Urothelium cell line (cell line): ENCODE measurements at regions not wholly inside any gene's neighbourhood (a gene's known extent, or its start where the extent isn't known, plus 50 kb on each side); places are given as distances from the start of the nearest gene placed in this dataset.
A peak's percentile ranks its signal among the peaks of the same experiment; 100 is the strongest.

Experiments
- DNase-seq: peaks from one replicate; pipeline ENCODE4 v3.0.0; 2011; ENCODE audit warnings: low spot score, mixed read lengths
- FAIRE-seq: peaks from 2 replicates; lab custom pipeline; 2011; peaks lifted over from hg19 to GRCh38; lab: Jason Lieb, UNC

DNA sequence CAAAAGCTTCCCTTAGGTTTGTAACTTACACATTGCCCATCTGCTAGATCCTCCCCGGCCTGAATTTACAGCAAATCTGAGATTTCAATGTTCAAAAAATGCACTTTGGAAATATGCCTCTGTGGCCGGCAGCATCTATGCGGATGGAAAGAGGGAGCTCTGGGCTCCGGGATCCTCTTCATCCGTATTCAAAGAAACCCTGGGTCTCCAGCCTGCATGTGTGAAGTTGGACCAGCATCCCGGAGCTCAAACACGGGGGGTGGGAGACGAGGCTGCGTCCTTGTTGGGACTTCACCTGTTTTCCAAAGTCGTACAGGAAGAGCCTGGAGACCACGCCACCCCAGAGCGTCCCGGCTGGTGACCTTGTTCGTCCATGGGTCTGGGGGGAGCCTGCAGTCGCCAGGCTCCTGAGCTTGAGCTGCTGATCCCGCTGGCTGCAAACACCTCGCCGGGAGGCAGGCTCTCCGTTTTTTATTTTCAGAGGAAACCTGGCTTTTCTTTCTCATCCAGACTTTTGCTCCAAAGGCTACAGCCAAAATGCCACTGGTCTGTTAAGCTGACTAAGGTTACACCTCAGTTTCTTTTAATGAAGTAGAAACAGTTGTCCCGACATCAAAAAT lies 77.4 kb downstream of the PTGR3 start:
- DNase-seq = no peak
- no peak for FAIRE-seq

DNA sequence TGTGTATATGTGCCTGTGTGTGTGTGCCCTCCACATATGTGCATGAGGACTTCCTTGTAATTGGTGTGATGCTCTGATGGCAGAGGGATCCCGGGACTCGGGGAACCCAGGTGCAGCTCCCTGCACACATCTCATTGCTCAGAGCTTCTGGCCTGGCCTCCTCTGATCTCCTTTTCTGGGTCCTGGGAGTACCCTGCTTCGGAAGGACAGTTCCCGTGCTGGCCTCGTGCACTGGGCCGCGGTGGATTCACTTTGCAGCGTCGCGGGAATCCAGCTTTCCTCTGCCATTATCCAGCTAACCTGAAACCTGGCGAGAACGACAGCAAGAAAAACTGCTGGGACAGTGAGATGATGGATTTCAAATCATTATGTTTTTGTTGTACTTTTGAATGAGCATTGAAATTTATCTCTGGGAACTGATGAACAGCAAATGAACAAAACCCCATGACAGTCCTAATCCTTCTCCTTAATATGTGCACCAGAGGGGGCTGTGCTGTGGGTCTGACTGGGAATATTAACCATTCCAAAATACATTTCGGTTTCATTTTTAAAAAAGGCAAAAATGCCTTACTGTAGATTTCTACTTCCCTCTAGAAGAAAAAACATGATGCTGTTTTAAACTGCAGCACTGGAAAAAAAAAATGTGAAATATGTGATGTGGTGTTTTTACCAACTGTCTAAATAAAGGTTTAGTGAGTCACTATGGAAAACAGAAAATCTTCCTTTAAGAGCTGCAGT lies 78.2 kb downstream of the PTGR3 start:
- FAIRE-seq (no peak), DNase-seq (no peak)

DNA sequence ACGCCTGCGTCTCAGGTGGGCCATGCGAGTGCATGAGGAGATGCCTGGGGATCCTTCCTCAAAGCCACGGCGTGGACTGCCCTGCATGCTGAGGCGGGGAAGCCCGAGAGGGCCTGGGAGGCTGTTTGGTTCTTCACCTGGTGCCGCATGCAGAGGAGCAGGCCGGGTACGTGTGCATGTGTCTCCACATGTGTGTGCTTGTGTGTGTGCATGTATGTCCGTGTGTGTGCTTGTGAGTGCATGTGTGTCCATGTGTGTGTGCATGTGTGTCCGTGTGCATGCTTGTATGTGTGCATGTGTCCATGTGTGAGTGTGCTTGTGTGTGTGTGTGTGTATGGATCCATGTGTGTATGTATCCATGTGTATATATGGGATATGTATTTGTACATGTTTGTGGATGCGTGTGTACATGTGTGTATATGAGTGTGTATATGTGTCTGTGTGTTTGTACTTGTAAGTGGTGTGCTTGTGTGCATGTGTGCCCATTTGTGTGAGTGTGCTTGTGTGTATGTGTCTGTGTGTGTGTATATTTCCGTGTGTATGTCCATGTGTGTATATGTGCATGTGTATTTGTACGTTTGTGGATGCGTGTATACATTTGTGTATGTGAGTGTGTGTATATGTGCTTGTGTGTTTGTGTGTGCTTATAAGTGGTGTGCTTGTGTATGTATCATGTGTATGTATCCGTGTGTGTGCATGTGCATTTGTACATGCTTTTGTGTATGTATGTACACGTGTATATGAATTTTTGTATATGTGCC lies 79.0 kb downstream of the PTGR3 start:
- FAIRE-seq = peak; percentile 91
- DNase-seq = no peak

DNA sequence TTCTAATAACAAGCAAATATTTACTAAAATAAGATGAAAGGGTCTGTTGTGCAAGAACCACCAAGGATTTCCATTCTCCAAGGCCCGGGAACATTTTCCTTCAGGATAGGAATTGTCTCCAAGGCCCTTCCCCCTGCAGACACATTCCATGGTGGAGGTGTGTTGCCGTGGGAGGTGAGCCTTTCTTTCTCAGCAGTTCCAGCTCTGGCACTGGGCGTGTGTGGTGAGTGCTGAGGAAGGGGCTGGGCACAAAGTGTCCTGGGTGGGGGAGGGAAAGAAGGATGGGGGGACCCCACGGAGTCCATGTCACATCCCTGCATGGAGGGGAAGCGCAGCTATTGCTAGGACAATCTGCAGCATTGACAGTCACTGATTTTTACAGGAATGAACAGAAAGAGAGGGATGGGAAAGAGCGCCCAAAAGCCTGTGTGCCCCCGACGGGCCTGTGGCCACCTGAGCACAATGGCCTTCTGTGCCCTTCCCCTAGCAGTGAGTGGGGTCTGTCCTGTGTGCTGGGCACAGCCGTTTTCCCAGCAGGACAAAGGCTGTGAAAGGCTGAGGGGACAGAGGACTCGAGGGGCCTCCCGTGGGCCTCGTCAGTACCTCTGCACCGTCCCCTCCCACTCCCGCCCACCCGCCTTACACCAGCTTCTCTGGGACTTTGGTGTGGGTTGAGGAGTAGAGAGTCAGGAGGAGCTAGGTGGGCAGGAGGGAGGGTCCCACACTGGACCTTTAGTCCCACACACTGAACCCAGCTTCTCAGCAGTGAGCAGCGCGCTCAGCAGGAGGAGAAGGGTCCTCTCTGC lies 79.8 kb downstream of the PTGR3 start:
- DNase-seq = no peak
- FAIRE-seq = no peak

DNA sequence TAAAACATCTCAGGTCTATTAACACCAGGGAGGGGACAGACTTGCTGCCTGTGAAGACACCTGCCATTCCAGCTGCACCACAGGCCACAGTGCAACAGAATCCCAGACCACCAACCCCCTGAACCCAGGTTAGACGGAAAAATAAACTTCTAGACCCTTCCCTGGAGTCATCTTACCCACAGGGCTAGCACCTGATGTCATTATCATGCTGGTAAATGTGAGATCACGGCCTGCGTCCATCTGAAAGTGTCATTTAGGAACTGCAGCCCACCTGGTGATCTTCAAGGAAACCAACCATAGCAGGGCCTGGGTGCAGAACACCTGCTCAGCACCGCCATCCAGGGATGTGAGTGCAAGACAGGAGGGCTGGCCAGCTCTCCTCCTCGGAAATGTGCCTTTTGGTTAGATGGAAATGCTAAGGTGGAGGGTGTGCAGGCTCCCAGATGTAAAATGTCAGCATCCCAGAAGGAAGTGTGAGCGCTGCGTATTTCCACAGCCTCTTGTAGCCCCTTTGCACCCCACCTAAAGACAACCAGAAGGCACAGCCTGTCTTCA lies 80.8 kb downstream of the PTGR3 start:
- DNase-seq (no peak), FAIRE-seq (no peak)

DNA sequence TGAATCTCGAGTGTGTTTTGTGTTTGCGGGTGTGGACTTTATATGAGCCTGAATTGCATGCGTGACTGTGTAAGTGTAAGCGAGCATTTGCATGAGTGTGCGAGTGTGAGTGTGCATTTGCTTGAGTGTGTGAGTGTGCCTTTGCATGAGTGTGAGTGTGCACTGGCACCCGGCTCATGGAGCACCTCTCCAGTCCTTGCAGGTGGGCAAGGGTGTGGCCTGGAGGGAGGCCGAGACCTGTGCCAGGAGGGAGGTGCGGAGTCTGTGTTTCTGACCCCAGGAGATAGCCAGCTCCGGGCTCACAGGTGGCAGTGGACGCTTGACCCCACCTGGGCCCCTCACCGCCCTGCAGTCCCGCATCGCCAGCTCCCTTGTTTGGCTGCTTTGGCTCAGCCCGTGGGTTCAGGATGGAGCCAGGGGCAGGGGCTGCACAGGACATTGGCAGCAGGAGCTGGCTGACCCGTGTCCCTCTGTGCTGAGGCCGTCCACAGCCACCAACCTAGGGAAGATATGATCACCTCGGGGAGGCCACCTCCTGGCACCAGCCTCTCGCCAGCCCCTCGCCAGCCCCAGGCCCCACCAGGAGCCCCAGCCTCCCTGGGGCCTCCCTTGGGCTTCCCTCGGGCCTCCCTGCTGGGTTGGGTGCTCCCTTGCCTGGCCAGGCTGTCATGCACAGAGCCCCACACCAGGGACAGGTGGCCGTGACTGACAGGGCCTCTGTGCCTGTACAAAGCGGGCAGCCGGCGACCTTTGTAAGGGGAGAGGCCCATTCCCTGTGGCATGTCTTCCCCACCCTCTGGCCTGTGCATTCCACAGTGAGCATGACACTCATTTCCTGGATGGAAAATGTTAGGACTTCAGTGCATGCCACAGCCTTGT lies 81.6 kb downstream of the PTGR3 start:
- no peak for FAIRE-seq
- DNase-seq = no peak

DNA sequence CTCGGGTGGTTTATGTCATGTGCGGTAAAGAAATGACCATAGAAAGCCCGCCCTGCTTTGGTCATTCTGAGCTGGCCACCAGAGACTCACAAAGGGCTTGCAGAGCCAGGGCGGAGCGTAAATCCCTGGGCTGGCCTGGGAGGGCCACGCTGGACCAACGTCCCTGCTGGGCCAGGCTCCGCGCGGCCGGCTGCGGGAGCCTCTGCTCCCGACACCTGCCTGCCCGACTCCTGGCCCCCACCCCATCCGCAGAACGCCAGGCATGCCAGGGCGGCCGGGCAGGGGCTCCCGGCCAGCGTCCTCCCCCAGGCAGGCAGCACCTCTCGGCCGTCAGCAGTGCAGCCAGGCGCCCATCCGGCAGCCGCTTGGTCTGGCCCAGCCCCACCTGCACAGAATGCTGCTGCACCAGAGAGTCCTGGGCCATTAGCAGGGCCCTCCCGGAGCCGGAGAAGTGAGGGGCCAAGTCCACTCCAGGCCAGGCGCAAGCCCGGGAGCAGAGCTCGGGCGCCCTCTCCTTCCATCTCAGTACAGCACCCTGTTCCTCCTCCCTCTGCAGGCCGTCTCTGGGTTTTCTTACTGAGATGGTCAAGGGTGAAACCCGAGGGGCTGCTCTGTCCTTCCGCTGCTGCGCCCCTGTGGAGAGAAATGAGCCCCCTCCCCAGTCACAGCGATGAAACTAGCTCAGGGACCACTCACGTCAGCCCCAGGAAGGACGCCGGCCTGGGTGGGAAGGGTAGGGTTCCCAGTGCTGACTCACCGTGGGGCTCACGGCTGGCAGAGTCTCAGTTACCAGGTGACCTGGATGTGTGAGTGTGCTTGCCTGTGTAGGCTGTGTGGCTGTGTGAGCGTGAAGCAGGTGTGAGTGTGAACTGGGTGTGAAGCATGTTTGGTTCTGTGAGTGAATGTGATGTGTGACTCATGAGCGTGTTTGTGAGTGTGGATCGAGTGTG lies 83.3 kb downstream of the PTGR3 start:
- FAIRE-seq = no peak

DNA sequence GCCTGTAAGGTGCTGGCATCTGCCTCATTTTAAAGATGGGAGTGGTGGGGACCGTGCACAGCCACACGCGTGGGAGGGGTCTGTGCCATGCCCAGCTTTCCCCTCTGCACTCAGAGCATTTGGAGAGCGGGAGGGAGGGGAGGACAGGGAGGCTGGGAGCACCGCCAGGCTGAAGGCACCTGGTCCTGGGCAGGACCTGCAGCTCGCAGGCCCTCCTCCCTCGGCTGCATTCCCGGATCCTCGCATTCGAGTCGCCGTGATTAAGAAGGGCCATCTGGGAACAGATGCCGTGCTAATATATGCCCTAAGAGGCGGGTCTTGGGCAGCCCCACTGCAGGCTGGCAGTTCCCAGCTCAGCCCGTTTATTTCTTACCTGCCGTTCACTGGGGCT lies 84.0 kb downstream of the PTGR3 start:
- FAIRE-seq (no peak), DNase-seq (no peak)

More for the DNA sequence above, 83.3 kb downstream of the PTGR3 start:
- DNase-seq = no peak

DNA sequence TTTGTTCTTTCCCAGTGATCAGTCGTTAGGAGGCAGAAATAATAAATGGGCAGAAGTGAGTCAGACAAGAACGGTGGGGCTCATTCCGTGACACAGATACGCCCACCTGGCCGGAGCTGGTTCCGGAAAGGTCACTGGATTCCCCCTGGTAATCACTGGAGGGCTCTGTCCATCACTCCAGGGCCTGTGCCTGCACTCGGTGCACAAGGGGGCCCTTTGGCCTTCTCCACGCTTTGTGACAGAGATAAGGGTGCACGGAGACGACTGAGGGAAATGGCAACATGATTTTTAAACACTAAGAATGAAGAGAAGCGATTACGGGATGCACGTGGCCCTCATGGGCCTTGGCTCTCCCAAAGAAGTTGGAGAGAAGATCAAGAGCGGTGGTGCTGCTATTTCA lies 84.4 kb downstream of the PTGR3 start:
- FAIRE-seq (no peak), DNase-seq (no peak)

DNA sequence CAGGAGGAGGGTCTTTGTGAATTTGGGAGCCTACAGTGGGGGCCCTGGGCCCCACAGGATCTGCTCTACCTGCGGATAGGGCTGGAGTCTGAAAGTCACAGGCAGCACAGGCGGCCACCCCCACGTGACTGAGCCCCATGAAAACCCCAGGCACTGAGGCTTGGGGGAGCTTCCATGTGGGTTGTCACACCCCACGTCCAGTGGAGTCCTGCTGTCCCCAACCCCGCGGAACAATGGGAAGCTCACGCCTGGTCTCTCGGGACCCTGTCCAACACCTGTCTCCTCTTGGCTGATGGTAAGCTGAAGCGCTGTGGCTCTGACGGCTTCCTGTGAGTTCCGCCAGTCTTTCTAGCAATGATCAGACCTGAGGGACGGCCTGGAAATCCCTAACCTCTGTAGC lies 85.8 kb downstream of the PTGR3 start:
- FAIRE-seq (no peak), DNase-seq (no peak)

DNA sequence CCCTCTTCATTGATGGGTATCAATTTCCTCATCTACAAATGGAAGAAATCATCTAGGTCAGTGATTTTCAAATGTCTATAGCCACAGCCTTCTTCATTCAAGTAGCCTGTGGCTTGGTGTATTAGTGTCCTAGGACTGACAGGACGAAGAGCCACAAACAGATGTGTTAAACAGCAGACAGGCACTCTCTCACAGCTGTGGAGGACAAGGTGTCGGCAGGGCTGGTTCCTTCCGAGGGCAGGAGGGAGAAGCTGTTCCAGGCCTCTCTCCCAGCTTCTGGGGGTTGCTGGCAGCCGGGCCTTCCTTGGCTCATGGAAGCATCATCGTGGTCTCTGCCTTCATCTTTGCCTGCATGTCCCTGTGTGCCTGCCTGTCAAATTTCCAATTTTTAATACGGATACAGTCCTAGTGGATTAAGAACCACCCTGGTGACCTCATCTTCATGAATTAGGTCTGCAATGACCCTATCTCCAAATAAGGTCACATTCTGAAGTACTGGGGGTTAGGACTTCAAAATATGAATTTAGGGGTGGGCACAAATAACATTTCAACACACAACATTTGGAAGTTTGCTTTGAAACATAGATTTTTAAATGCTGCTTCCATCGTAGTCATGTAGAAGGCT lies 86.5 kb downstream of the PTGR3 start:
- DNase-seq = no peak
- FAIRE-seq = no peak

DNA sequence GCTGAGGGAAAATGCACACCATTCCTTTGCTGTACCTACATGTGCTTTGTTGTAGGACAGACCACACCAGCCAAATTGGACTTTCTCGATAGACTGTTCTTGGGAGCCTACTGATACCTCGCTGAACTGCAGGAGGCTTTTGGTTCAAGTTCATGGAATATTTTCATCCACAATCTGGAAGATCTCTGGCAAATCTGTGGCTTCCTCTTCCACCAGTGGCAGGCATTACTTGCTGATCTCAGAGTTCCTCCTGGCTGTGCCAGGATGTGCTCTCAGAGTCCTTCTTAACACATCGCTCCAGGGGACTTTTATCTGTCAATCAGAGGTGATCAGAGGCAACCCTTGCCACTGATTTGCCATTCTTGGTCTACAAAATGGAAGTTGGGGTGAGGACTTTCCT lies 87.7 kb downstream of the PTGR3 start:
- FAIRE-seq = no peak

DNA sequence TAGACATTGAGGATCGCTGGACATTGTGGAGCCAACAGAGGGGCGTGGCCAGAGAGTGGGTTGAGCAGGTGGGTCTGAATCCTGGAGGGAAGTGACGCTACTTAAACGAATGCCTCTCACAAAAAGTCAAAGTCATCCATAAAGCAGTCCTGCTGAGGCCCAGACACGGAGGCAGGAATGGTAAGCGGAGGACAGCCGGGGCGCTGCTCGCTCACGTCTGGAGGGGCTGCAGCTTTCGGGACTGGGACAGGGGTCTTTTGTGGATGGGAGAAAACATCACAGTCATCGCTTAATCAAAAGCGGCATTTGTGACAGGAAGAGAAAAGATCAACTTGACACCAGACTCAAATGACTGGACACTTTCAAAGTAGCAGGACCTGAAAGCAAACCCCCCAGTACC lies 88.4 kb downstream of the PTGR3 start:
- DNase-seq = no peak
- FAIRE-seq = no peak

More for the DNA sequence above, 87.7 kb downstream of the PTGR3 start:
- no peak for DNase-seq

DNA sequence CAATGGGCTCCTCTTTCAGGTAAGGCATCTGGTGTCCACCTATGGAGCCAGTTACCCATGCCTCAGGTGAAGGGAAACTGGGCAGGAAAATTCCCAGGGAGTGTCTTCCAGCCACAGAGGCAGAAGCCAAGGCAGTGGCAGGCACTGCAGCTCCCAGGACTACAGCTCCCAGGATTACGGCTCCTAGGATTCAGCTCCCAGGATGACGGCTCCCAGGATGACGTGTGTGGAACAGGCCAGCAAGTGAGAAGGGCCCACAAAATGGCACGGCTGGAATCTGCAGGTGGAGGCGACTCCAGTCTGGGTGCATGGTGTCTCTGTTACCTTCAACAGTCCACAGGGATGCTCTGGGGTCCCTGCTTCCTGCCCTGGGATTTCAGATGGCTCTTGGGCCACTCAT lies 92.1 kb downstream of the PTGR3 start:
- no peak for FAIRE-seq
- DNase-seq = no peak

DNA sequence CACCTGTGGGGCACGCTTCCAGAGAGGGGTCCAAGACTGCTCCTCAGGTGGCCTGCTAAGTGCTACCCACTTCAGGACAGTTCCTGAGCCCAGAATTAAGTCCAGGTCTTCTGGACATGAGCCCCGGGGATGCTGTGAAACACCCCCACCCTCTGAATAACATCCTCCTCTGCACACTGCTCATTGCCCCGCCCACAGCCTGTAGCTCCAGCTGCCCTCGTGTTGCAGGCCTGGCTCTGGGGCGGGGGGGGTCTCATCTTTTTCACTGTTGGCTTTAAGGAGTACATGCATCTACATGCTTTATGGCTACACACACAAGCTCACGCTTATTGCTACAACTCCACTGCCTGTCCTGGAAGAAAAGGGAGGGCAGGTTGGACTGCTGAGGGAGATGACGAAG lies 92.8 kb downstream of the PTGR3 start:
- no peak for FAIRE-seq
- no peak for DNase-seq

DNA sequence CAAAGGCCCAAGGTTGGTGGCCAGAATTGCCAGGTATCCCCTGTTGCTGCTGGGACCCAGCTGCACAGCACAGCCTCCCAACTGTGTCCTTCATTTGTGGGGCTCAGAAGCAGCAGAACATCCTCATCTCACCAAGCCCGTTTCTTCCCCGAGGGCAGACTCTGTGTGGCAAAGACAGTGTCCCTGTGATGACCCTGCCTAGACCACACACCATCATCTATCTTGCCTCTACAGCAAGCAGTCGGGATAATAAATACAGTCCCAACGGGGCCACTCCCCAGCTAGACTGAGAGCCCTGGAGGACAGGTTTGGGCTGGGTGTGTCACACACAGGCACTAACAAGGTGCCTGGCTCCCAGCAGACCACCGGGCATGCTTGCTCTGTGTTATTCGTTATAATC lies 93.4 kb downstream of the PTGR3 start:
- DNase-seq = no peak
- no peak for FAIRE-seq
